GM12872 (cell line): ENCODE measurements at regions not wholly inside any gene's neighbourhood (a gene's known extent, or its start where the extent isn't known, plus 50 kb on each side); places are given as distances from the start of the nearest gene placed in this dataset.

Source experiments
- CTCF ChIP-seq: IDR thresholded peaks from 3 replicates; pipeline ENCODE4 v1.5.1; 2011; ENCODE audit warnings: low read depth, mild to moderate bottlenecking, low read length, moderate library complexity; ENCODE audit not compliant: insufficient read depth

GRCh38 chr10:55476129-55476528 is 675.1 kb upstream of the PCDH15 start:
- TF ChIP-seq CTCF: no peak

GRCh38 chr10:55474258-55474657 is 673.2 kb upstream of the PCDH15 start:
- TF ChIP-seq CTCF: no peak

GRCh38 chr10:55470840-55471239 is 669.8 kb upstream of the PCDH15 start:
- no peak for TF ChIP-seq CTCF

- no peak for TF ChIP-seq CTCF
These were observed 665.9 kb upstream of the PCDH15 start for GRCh38 chr10:55466806-55467504.

GRCh38 chr10:55464083-55464482 is 663.1 kb upstream of the PCDH15 start:
- no peak for TF ChIP-seq CTCF

- TF ChIP-seq CTCF: no peak
These were observed 659.0 kb upstream of the PCDH15 start for GRCh38 chr10:55460008-55460407.

- no peak for TF ChIP-seq CTCF
These were observed 649.0 kb upstream of the PCDH15 start for GRCh38 chr10:55449981-55450380.

- TF ChIP-seq CTCF: no peak
These were observed 645.5 kb upstream of the PCDH15 start for GRCh38 chr10:55446441-55447002.
